Transverse colon (tissue), 3 donors: ENCODE measurements at regions not wholly inside any gene's neighbourhood (a gene's known extent, or its start where the extent isn't known, plus 50 kb on each side); places are given as distances from the start of the nearest gene placed in this dataset.
A peak's percentile ranks its signal among the peaks of the same experiment; 100 is the strongest.

Experiments used
- CTCF ChIP-seq, 5 experiments: fragments of 200-600 bp in 3 of 5; fragments of 450-650 bp in 2 of 5; sonication (generic) in 3 of 5; IDR thresholded peaks; 1 replicate in 2 of 5; 2 replicates in 3 of 5; pipeline ENCODE4 v1.5.1; 2016 to 2017; ENCODE audit warnings: antibody characterized with exemption in 5 of 5, inconsistent platforms in 3 of 5, mild to moderate bottlenecking in 2 of 5, moderate library complexity in 1 of 5
- POLR2A ChIP-seq: fragments of 450-650 bp; IDR thresholded peaks from one replicate; pipeline ENCODE4 v1.6.1; 2016; ENCODE audit warnings: antibody characterized with exemption, mild to moderate bottlenecking, moderate library complexity

- TF ChIP-seq POLR2A (no peak), CTCF (IDR thresholded peaks at IDR 0.05) (peak; percentile 41 to 49 (median 45))
Observed at GRCh38 chr11:25981998-25982397, 349.9 kb upstream of the ANO3 start.
